Amniotic epithelial cell (primary cell): ENCODE measurements at regions not wholly inside any gene's neighbourhood (a gene's known extent, or its start where the extent isn't known, plus 50 kb on each side); places are given as distances from the start of the nearest gene placed in this dataset.

Source experiments
- DNase-seq: peaks from one replicate; pipeline ENCODE4 v3.0.0-alpha.2; 2010; ENCODE audit warnings: low read depth

DNA sequence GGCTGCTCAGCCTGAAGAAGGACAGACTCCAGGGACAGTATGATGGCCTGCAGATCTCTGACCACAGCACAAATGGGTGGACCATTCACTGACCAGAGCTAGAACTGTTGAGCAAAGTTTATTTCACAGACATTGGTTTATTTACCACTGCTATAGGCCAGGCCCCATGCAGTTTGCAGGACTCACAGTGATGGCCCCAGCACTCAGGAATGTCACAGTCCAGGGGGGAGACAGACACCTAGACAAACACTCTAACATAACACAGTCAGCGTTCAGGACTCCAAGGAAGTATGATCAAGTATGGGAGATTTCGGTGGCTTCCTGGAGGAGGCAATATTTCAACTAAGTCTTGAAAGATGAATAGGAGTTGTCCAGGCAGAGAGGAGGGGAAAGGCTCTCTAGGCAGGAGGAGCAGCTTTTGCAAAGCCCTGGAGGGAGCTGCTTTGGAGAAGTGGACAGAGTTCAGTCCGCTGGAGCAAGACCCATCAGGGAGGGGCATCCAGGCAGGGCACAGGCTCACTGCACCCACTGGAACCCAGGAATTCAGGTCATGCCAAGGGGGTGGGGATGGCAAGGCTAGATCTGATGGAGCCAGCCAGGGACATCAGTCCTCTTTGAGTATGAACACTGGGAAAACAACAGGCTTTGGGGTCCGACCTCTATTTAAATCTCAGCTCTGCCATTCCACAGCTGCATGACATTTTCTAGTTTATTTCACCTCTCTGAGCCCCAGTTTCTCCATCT, 454.3 kb downstream of the MATN1 start:
- DNase-seq: no peak

DNA sequence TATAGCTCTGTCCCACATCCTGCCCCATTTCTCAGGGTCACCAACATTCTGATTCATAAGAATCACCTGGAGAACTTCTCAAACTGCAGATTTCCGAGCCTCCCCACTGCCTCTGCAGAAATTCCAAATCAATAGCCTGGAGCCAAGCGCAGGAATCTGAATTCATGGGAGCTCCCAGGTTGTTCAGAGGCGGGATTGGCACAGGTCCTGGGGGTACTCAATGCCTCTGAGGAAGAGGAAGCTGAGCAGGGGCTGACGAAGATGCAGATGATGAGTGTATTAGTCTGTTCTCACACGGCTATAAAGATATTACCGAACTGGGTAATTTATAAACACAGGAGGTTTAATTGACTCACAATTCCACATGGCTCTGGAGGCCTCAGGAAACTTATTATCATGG, 455.5 kb downstream of the MATN1 start:
- DNase-seq: no peak

DNA sequence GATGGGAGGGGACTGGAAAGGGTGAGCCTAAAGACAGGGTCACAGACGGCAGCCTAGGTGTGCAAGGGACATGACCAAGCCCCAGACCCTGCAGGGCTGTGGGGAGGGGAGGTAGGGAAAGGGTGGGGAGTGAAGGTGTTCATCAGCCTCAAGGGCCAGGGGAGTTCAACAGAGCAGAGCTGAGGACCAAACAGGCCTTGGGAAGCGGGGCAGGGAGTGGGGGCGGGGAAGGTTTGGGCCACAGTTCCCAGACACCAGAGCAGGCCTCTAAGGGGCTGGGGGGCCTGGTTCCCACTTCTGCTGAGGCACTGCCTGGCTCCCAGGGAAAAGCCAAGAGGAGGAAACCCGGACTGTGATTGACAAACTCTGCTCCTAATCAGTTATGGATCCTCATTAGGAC, 456.3 kb downstream of the MATN1 start:
- DNase-seq: no peak

DNA sequence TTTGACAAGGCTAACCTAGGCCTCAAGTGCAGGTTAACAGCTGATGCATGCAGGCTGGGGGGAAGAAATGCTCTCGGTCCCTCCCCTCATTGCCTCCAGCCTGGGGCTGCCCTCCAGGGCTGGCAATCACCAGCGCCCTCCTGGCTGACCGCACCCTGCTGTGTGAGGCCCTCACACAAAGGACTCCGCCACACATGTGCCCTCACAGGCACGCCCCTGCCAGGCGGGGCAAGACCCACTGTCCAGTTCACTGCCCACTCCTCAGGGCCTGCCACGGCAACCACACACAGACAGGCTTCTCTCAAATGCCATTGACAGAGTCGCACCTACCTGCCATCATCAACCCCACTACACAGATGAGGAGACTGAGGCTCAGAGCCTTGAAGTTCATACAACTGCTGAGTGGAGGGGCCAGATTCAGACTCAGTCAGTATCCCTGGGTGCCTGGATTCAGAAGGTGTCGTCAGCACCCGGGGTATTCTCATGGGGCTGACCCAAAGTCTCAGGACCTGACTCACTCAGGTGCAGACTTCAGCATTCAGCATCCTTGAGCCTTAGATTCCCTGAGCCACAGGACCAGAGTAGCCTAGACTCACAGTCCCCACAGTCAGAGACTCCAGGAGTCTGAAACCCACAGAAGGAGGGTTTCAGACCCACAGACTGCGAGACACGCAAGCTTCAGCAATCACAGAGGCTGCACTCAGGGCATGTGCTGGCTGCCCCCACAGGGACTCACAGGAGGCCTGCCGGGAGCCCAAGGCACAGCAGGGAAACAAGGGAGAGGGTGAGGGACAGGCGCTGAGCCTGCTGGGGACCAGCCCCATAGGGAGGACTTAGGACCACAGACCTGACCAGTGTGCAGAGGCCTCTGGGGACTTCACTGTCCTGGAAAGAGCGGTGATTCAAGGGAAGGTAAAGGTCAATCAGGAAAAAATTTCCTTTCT, 458.0 kb downstream of the MATN1 start:
- DNase-seq: no peak

DNA sequence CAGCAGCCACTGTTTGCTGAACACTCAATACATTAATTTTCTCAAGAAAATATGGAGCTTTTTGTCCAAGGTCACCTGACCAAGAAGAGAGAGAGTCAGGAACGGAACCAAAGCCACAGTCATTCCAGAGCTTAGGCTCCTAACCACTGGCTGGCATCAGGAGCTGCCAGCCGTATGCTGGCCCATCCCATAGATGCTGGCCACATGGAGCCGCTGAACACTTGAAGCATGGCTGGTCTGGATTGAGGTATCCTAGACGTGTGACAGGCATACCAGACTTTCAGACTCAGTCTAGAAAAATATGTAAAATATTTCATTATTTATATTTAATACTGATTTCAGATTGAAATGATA, 458.7 kb downstream of the MATN1 start:
- DNase-seq: no peak

DNA sequence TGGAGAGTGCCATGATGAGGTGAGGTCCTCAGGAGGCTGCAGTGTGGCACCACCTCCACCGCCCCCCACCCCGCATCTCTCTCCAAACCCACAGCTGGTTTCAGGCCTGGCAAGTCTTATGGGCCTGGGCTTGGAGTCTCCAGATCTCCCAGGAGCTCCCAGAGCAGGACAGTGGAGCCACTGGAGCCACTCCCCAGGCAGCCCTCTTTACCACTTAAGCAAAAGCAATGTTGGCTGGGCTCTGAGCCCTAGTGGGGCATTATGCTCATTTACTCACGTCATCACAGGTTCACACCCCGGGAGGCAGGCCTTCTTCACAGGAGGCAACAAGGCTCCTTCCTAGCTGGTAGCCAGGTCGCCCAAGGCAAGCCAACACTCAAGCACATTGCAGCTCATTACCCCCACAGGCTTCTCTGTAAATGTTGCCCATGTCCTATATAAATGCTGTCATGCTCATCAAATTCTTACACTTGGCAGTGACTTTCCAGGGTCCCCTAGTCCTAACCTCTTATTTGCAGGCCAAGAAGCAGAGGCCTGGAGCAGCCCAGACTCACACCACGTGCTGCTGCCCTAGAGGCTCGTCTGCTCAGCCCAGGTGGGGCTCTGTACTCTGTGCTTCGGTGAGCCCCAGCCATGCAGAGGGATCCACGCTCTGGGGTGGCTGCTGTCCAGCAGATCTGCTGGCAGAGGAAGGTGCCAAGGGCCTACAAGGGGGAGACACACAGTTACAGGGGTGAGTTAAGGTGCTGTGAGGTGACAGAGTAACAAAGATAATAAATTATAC, 459.3 kb downstream of the MATN1 start:
- DNase-seq: no peak

DNA sequence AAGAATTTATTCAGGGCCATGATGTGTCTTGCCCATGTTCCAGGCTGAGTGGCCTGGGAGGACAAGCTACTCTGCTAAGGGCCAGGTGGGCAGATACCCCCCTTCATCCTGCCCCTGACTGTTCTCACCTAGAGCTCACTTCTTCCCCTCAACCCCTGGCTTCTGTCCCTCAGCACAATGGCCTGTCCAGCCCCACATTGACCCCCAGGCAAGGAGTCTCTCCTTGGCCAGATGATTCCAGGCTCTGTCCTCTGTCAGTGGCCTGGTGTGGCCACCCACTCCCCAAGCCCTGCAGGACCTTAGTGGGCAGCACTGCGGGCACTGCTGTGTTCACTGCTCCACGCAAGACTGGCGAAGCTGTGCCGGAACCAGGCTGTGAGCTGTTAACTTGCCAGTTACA, 460.0 kb downstream of the MATN1 start:
- DNase-seq: no peak

DNA sequence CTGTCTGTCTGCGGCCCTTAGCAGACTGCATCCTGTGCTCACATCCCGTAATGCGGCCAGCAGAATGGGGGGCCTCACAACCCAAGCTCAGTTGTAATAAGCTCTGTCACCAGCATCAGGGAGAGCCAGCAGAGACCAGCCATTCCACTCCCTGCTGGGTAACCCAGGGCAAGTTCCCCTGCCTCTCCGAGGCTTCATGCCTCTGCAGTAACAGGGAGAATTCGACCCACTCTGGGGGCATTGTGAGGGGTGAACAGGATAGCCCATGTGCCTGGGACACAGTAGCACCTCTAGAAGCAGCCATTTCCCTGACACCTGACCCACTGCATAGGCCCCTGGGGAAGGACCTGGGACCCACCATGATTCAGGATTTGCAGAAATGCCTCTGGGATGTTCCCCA, 461.2 kb downstream of the MATN1 start:
- DNase-seq: no peak

DNA sequence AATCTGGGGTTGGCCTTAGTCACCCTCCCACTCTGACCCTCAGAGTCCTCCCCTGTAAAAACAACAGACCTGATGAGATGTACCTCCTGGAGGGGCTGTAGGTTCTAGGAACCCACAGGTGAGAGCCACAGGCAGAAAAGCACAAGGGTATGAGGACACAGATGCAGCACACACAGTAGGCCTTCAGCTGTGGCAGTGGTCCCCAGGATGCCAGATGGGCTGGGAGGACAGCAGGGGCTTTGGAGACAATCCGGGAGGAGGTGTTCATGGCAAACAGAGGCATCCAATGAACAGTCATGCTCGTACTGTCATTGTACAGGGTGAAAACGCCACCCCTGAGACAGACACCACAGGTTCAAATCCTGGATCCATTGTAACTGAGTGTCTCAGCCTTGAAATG, 463.1 kb downstream of the MATN1 start:
- DNase-seq: no peak

DNA sequence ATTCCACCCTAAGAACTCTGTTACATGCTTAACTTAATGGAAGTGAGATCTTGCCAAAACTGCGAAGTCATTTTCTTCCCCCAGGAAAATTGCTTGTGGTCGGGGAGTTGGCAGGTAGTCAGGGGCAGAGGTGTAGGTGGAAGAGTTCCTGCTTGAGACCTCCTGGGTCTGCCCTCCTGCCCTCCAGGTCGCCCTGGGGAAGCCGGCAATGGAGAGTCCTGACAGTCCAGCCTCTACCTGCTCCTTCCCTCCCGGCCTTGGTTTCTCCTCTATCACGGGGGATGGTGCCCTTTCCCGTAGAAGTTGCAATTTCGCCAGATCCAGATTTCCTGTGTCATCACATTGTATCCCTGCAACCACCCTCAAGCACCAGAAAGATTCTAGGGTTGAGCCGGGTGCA, 463.8 kb downstream of the MATN1 start:
- DNase-seq: no peak

DNA sequence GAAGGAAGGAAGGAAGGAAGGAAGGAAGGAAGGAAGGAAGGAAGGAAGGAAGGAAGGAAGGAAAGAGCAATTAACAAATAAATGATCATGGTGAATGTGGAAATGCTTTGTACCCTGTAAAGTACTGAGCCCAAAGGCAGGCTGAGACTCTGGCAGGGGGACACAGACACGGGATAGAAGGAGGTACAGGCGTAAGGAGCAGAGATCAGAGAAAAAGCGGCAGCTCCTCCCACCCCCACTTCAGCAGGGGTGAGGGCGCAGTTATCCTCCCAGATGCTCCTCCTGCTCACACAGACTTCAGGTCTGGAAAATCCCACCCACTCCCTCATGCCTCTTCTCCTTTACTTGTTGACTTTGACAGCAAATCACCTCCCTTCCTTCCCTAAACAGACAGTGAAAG, 464.5 kb downstream of the MATN1 start:
- no peak for DNase-seq

DNA sequence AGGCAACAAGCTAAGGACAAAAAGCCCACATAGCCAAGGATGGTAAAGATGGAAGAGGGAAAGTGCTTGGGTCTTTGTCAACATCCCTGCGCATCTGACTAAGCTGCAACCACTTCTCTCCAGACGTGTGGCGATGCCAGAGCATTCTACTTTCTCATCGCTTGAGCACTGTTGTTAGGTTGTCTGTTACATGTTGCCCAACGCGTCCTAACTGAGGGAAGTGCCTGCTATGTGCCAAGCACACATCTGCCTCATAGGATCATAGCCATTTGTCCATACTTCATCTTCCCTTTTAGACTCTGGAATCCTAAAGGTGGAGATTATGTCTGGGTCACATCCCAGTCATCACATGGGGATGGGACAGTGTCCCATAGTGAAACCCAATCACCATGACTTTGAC, 464.9 kb downstream of the MATN1 start:
- no peak for DNase-seq

DNA sequence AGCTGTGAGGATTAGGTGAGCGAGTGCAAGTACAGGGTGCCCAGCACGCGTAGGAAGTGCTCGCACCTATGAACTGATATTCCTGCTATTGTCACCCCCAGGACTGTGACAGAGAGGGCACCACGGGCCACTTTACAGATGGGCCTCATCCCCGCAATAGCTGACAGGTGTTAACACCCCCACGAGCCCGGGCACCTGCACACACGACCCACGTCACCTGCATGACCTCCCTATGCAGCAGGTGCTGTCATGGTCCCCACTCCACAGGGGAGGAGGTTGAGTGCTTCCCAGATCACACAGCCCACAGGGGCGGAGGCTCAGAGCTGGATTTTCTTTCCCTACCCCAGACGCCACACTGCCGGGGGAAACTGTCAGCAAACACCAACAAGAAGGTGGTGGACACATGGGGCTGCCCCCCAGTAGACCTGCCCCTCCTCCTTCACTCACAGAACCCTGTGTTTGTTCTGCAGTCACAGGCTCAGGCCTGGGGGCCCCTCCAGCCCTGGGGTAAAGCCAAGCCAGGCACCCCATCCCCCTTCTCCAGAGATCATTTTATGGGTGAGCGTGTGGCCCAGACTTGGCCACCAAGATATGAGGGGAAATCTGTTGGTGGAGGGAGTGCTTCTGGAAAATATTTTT, 465.5 kb downstream of the MATN1 start:
- DNase-seq: no peak

DNA sequence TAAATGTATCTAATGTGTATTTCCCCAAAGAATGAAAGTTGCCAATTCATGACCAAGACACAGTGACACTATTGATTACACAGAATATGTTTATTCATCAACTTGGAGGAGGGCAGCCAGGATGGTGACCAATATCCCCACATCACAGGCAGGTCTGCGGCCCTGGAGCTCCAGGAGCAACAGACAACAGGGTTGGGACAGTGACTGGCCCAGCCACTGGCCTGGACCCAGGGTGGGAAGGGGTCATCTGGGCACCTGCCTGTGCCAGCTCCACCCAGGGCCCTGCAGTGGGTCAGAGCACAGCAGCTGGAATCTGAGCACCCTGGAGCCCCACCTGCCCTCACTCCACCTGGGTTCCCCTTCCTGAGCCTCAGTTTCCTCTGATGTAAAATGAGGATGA, 466.1 kb downstream of the MATN1 start:
- no peak for DNase-seq

DNA sequence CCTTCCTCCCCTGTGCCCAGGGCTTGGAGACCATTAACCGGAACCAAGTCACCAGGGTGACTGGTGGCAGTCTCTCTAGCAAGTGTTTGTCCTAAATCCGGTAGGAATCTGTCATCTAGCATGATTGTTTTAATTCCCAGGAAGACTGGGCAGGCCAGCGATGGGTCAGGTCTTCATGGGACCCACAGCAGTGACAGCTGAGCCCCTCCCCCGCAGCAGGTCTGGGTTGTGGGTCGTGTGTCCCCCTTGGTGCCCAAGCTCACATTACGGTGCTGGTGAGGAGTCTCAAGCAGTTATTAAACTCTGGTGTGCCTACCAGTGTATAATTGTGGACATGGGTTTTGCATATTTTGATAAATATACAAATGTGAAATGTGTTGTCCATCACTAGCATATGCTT, 466.5 kb downstream of the MATN1 start:
- DNase-seq: no peak

DNA sequence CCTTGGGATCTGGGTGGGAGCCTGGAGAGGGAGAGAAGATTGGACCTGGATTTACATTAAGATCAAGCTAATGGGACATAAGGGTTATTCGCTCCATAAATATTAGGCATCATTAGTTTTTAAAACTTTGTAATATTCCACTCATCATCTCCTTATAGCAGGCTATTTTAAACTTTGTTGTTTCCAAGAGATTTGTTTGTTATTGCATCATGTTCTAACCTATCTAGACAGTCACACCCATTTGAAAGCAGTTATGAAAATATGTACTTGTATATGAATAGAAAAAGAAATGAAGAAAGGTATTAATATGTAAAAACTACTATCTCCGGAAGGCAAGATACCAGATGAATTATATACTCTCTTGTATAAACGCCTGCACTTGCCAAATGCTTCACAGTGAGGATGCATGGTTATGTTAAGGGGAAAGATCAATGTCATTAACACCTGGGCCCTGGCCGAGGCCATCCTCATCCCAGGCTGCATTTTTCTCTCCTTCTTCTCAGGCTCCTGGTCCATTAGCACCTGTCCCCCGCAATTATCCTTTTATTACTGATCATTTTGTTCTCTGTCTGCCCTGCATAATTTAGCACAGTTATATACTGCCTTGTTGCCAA, 468.2 kb downstream of the MATN1 start:
- no peak for DNase-seq

DNA sequence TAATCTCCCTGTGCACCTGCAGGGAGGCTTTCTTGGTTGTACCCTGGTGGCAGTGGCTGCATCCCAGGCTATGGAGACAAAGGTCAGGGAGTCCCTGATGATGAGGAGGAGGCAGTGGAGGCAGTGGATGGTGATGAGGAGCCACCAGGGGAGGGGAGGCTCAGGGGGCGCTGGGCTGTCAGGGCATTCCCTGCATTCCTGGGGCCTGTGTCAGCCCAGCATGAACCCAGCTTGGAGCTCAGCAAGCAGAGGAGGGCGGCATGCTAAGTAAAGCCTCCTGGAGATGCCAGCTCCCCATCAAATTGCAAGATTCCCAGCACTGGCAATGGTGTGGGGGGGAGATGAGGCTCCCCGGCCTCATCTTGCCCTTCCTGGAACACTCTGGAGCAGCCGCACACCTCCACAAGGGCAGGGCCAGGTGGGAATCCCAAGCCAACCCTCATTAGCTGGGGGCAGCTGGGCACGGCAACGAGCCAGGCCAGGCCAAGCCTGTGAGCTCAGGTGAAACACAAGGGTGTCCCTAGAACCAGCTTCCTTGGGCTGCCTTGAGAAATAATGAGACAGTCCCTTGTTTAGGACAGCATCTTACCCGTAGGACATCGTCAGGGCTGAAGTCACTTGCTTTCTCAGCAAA, 469.5 kb downstream of the MATN1 start:
- DNase-seq: no peak

DNA sequence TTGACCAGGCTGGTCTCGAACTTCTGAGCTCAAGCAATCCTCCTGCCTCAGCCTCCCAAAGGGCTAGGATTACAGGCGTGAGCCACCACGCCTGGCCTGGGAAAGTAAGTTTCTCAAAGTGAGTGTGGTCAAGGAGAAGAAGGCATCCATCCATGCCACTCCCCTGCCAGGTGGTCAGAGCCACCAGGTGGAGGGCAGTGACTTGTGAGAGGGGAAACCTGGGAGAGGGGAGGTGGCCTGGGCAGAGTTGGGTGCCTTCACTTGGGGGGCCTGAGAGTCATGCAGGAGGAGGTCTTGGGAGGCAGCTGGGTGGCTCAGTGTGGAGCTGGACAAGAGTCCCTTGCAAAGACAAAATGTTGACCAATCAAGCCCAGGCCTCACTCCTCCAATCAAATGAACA, 470.0 kb downstream of the MATN1 start:
- no peak for DNase-seq

DNA sequence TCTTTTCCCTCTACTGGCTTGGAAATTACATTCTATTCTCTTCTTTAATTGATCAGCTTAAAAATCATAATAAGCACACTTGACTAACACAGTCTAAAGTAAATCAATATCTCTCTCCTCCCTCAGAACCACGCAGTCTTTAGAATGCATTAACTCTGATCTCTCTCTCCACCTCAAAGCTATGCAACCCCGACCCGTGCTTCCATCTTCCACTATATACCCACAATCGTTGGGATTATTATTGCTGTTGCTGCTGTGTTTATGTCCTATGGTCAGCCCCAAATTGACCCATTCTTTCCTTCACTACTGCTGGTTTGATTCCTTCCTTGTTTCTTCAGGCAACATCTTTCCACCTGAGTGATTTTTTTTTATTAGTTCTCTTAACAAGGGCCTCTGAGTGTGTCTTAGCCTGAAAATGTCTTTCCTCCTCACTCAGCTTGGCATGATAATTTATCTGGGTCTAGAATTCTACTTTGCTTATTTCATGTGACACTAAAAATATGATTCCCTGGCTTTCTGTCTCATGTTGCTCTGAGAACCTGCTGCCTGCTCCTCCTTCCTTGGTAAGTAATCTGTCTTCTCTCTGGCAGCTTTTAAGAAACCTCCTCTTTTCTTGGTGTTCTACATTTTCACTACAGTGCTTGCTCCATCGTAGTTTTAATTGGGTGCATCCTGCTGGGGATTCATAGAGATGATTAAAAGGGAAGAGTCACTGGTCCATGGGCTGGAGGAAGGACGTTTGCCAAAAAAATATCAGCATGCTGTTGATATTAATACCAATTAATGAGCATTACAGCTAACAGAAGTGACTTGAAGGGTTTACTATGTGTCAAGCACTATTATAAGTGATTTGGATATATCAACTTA, 472.2 kb downstream of the MATN1 start:
- DNase-seq: no peak

DNA sequence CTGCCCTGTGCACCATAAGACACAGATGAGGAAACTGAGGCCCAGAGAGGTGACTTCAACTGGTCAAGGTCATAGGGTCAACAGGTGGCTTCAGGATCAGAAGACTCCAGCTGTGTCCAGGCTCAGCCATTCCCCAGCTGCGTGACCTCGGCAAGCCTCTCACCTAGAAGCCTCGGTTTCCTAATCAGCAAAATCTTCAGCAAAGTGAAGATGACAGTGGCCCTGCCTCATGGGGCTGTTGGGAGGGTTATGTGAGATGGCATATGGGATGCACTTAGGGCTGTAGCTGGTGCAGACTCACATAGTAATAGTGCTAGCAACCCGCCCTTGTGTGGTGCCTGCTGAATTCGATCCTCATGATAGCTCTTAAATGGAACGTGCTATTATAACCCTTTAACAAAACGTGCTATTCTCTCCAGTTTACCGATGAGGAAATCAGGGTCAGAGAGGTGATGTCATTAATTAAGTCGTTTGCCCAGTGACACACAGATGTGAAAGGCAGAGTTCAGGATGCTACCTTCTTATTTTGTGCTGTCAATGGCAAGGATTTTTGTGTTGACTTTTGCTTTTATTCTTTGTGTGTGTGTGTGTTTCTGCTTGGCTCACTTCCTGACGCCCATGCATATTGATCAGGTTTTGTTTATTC, 472.9 kb downstream of the MATN1 start:
- no peak for DNase-seq
